DOHH2 (cell line): ENCODE measurements at regions not wholly inside any gene's neighbourhood (a gene's known extent, or its start where the extent isn't known, plus 50 kb on each side); places are given as distances from the start of the nearest gene placed in this dataset.

Source experiments
- CTCF ChIP-seq: fragments of 200-600 bp; sonication (generic); IDR thresholded peaks from one replicate; pipeline ENCODE4 v1.5.1; 2014; ENCODE audit warnings: antibody characterized with exemption, mild to moderate bottlenecking, low read depth, low read length; ENCODE audit not compliant: poor library complexity, severe bottlenecking
- EZH2phosphoT487 ChIP-seq: fragments of 200-600 bp; sonication (generic); IDR thresholded peaks from 2 replicates; pipeline ENCODE4 v1.6.1; 2017; ENCODE audit warnings: borderline replicate concordance, mild to moderate bottlenecking, antibody characterized with exemption, low read length, moderate library complexity, mixed read lengths

GRCh38 chr2:57434972-57435371 is 611.6 kb upstream of the VRK2 start:
- TF ChIP-seq CTCF (no peak), EZH2phosphoT487 (no peak)
